H4 (cell line): ENCODE measurements at regions not wholly inside any gene's neighbourhood (a gene's known extent, or its start where the extent isn't known, plus 50 kb on each side); places are given as distances from the start of the nearest gene placed in this dataset.
"Not testable (repeated sequence)": the region's sequence is repeated elsewhere in the genome, so short reads cannot be mapped to it uniquely, and the experiment has no call there.

Source experiments
- DNase-seq: peaks from one replicate; pipeline ENCODE4 v3.0.0-alpha.2; 2015; ENCODE audit warnings: low spot score

DNA sequence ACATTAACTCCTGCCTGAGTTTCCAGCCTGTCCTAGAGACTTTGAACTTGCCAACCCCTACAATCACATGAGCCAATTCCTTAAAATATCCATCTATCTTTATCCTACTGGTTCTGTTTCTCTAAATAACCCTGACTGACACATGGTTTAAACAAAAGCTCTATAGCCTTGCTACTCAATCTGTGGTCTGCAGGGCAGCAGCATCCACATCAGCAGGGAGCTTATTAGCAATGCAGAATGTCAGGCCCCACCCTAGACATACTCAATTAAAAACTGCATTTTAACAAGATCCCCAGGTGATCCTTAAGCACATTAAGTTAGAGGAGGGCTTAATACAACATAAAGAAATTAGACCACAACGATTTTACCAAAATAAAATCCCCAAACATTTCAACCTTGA is 108.3 kb upstream of the CPSF6 start:
- DNase-seq = no peak

DNA sequence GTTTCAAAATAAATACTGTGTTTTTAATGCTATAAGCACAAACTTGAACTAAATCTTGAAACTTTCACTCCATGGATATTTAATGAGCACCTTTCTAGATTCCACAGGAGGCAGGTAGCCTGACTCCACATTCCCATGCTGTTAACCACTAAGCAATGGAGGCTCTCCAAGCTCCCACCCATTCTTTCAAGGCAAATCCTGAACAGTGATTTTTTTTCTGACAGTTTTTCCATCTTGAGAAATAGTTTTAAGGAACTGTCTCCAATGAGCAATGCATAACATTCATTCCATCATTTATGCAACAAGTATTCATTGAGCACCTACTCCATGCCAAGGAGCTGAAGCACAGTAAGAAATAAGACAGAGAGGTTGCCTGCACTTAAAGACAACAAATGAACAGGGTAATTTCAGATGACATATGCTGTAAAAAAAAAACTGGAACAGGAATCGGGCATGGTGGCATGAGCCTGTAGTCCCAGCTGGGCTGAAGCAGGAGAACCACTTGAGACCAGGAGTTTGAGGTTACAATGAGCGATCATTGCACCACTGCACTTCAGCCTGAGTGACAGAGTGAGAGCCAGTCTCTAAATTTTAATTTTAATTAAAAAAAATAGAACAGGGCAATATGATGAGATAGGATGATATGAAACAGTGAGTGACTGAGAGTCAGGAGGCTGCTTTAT is 102.3 kb upstream of the CPSF6 start:
- no peak for DNase-seq

DNA sequence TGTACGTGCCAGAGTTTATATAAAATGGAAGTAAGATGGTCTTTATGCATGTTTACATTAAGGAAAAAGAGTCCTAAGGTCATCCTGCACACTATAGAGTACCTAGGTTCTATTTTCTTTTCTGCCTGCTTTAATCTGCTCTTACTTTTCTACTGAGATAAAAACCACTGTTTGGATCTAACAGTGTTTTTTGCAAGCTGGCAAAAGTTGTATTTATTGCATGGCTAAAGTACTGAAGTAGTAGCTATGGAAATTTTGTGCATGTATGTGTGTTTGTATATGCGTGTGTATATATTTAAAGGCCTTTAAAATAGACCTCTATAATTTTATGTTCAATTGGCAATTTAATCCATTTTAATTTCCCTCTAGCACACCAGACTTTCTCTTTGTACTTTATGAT is 98.3 kb upstream of the CPSF6 start:
- DNase-seq = no peak

DNA sequence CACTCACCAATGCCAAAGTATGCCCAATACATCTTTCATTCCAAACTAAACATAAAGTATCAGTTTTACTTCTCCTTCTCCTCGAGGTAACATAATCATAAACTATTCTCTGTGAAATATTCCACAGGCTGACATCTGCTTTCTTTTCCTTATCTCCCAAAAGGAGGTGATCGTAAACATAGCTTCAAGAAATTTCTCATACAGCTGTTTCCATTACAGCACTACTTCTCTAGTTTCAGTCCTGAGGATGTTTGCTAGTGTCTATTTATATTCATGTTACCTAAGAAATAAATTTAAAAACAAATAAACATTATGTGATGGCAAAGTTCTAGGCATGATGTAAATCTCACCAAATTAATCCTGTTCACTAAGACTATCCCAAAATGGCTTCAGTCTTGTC is 90.1 kb upstream of the CPSF6 start:
- no peak for DNase-seq

DNA sequence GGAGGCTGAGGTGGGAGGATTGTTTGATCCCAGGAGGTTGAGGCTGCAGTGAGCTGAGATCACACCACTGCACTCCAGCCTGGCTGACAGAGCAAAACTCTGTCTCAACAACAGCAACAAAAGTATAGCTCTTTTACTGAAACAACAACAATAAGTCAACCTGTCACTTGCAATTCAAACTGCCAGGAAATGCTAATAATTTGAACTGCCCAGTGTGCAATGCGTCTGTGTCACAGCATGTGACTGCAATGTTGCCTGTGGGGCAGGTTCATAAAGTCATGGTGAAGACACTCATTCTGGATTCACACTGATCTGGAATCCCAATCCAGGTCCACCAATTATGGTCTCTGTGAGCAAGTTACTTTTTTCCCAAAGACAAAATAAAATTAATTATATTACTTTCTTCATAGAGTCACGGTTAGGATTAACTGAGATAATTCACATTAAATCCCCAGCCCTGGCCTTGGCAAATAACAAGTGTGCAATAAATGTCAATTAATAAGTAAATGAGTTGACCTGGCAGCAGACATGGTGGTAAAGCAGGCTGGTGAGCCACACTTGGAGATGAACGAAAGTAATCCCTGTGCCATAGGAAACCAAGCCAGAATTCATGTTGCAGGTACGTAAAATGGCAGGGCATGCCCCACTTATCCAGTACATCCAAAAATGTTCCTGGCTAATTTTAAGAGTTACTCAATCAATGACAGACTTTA is 89.1 kb upstream of the CPSF6 start:
- no peak for DNase-seq

DNA sequence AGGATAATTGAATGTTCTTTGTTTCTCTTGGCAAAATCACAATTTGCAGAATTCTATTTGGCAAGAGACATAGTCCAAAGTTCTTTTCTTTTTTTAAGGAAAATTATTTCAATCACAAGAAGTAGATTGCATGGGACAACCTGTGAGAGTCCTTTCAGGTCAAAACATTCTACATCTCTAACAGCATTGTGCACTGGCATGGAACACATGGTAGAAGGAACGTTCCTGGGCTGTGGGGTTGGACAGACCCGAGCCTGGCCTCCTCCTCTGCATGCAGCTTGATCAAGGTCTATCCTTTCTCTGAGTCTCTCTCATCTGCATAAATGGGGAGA is 88.6 kb upstream of the CPSF6 start:
- no peak for DNase-seq

DNA sequence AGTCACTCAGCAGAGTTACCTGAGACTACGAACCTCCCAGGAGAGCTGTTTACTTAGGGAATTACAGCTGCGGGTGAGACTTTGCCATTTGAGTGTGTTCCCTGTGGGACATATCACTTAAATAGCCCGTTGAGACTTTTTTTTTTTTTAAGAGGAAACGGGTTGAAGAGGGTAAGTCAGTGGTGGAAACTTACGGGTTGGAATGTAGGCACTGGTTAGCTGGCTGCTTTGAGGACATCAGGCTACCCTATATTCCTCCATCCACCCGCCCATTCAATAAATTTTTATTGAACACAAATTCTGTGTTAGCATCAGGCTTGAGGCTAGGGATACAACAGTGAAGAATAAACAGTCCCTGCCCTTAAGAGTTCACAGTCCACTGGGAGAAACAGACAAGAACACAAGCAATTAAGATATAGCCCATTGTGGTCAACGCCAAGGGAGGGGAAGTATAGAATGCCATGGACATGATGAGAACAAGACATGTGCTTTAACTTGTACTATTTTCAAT is 88.1 kb upstream of the CPSF6 start:
- no peak for DNase-seq

DNA sequence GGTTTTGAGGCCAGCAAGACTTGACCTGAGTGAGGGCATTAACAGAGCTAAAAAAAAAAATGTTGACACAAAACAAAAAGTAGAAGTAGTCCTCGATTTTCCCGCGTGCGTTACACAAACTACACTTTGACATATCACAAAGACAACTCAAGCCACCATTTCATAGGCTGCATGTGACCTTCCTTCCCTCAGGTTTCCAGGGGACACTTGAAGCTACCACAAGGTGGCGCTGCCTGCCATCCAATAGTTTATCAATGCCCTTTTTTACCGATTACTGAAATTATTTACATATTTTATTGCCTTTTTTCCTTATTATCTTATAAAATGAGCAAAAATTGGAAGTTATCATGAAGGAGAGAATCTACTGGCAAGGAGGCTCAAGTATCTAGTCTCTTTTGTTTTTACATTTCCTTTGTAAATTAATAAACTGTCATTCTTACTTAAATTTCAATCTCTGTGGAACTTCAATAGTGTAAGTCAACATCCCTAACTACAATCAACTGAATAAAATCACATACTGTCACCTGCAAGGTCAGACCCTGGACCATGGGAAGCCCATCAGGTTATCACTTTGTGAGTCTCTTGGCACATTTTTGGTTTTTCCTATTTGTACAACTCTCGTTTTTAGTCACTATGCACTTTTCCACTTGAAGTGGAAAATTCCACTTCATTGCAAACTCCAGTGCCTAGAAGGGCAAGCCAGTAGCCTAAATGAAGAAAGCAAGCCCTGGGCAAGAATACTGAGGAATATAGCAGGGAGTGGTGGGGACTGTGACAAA is 84.6 kb upstream of the CPSF6 start:
- peak; percentile 46 for DNase-seq

DNA sequence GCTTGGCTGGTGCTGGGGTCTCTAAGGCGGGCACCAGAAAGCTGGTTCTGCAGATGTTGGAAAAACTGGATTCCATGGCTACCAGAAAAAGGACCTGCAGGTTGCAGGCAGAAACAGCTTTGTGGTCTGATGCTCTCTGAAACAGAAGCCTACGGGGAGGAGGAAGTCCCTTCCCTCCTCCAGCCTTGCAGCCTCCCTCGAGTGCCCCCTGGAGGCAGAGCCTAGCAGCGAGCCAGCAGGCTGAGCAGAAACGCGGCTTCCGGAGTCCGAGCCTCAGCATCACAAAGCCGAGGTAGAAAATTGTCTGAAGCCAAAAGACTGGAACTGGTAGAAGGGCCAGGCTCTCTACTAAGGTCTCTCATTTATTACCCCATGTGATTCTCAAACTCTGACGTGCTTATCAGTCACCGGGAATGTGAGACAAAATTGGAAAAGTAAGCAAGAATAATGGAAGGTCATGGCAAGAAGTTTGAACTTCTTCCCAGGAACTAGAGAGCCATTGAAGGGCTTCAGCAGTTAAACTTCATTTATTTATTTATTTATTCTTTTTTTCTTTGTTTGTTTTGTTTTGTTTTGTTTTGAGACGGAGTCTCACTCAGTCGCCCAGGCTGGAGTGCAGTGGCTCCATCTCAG is 82.2 kb upstream of the CPSF6 start:
- DNase-seq = peak; percentile 82

DNA sequence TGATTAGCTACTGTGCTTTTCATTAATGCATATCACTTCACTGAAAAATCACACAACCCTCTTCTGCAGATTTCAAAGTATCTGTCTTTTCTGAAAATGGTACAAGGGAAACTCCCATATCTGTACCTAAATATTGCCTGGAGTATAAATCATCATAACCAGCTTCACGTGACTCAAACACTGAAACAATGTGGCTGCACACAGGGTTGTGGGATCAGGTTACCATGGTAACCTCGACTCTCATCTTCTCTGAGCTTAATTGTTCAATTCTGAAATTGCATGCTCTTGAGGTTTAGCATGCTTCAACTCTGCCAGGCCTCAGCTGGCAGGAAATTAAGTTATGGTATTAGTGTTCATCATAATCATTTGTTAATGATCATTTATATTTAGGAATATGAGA is 77.5 kb upstream of the CPSF6 start:
- DNase-seq = no peak

DNA sequence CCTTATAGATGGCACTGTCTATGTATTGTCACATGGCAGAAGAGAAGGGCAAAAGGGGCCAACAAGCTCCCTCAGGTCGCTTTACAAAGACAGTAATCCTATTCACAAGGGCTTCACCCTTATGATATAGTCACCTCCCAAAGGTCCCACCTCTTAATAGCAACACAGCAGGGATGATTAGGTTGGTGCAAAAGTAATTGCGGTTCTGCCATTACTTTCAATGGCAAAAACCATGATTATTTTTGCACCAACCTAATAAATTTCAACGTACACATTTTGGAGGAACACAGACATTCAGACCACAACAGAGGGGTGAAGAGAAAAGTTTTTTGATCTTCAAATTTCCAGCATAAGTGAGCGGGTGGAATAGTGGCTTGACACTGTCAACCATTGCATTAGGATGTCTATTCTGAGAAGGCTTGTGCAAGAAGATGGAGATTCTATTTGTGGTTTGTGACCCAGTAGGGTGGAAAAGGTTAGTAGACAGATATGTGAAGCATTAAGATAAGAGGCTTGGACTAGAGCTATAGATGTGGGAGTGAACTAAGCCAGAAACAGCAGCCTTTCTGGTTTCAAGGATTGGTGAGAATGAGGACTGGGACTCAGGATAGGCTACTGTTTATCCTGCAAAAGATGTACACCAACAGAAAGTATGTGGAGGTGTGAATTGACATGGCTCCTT is 75.5 kb upstream of the CPSF6 start:
- no peak for DNase-seq

DNA sequence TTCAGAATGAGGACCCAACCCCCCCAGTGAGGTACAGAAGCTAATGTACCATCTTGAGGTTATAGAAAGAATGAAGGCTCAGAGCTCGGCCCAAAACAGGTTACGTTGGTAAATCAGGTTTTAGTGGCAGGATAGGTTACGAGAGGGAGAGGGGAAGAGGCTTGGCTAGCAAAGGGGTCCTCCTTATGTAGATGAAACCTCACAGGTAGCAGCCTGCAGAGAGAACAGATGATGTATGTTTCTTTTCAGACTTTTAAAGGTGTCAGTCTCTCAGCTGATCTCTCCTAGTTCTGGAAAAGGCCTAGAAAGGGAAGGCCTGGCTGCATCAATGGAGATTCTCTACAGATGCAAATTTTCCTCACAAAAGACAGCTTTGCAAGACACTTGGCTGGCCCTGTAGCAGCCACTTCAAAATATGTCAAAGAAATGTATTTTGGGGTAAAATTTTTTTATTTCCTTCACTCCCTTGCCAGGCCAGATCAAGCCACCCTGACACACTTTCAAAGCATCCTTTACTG is 71.7 kb upstream of the CPSF6 start:
- DNase-seq = no peak

DNA sequence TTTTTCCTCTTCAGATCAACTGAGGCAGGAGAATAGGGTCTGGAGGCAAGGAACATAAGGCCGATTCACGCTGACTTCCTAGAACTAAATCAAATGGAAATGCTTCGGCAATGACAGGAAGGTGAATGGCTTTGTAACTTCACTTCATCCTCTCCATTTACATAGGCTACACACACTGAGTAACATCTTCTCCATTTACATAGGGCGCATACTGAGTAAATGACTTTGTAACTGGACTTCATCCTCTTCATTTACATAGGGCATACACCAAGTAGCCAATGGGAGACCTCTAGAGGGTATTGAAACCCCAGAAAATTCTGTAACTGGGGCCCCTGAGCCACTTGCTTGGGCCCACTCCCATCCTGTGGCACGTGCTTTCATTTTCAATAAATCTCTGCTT is 71.0 kb upstream of the CPSF6 start:
- no peak for DNase-seq

DNA sequence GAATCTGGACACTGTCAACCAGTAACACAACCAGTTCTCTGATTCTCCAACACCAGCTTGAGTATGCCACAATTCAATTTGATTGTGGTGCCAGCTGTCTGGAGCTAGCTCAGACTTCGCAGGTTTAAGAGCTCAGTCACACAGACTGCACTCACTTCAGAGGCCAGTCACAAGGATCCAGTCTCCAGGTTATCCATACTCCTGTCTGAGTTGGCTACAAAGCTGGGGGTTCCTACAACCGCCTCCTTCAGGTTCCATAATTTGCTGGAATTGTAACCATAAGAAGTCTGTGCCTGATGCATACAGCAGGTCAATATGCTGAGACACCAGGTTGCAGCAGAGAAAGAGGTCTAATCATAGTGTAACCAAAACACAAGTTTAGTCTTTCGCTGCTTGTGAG is 70.5 kb upstream of the CPSF6 start:
- no peak for DNase-seq

DNA sequence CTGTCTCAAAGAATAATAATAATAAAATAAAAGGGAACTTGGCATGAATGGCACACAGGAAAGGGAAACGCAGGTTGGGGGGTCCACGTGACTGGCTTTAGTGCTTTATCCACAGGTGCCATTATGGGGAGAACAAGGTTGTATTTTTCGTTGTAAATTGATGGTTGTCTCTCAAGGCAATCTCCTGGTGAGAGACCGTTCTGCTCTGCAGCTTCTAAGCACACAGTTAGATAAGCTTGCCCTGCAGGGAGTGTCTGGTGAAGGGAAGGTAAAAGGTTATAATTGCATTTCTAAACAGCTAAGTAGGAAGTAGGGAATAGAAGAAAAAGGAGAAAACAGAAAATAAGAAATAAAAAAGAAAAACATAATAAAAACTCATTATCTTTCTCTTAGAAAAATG is 69.1 kb upstream of the CPSF6 start:
- DNase-seq = no peak

DNA sequence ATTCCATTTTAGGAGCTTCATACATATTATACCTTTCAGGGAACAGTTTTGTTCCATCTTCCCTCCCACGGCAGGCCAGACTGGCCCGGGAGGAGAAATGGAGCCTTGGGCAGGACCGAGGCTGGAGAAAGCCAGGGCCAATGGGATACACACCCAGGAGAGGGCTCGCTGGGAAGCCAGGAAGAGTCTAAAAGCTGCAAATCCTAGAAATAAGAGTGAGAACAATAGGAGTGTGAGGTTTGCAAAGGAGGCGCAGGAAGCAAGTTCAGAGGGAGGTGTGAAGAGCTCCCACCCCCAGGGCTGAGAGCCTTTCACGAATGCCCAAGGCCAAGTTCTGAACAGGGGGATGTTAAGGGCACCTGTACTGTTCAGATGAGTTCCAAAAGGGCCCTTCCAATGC is 67.5 kb upstream of the CPSF6 start:
- DNase-seq = no peak

DNA sequence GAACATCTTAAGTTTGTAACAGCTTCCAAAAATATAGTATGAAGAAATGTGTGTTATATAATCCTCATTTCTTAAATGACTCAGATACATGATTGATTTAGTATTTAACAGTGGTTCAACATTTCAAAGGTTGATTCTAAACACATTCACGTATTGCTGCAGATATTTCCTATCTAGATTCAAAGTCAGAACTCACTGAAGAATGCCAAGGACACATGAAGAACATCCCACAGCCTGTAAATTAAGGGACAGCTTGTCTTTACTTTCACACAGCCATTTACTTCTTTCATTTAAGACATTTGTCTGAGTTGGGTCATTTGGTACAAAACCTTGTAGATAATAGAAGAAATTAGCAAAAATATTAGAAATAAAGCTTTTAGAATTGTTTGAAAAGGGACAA is 66.9 kb upstream of the CPSF6 start:
- DNase-seq = no peak

DNA sequence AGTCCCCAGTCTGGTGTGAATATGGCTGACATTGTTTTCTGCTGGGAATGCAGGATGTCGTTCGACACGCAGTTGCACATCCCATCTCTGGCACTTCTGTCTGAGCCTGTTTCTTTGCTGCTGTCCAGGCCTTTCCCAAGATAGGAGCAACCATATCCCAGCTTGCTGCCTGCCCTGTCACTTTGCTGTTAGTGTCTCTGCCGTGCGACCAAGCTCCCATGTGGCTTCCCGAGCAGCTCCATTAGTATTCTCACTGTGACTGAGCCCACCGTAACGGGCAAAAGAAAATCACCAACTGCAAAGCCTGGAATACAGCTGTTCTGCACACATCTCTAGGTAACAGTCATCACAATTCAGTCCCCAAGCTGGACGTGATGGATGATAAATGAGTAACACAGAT is 66.0 kb upstream of the CPSF6 start:
- DNase-seq = no peak

DNA sequence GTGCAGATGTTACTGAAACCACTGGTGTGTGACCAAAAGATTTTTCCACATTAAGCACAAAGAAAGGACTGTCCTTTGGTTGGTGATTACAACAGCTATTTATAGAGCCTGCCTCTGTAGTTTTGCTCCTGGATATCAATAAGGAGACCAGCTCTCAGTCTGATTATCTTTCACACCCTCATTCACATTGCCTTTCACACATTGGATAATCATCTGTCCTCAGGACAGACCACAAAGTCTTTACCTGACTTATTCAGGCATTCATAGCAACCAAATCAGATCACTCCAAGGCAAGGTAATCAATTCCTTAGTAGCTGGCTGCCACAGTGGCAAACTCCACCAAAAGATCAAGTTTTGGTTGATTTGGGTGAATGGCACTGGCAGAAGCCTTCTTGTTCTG is 59.6 kb upstream of the CPSF6 start:
- no peak for DNase-seq

DNA sequence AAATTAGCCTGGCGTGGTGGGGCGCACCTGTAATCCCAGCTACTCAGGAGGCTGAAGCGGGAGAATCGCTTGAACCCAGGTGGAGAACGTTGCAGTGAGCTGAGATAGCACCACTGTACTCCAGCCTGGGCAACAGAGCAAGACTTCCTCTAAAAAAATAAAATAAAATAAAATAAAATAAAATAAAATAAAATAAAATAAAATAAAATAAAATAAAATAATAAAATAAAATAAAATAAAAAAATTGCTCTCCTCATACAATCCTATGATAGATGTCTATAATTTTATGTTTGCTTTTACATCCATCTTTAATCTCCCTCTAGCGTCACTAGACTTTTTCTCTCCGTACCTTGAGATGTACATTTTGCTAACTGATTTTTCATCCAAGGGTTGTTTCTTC is 51.8 kb upstream of the CPSF6 start:
- not testable (repeated sequence) for DNase-seq

DNA sequence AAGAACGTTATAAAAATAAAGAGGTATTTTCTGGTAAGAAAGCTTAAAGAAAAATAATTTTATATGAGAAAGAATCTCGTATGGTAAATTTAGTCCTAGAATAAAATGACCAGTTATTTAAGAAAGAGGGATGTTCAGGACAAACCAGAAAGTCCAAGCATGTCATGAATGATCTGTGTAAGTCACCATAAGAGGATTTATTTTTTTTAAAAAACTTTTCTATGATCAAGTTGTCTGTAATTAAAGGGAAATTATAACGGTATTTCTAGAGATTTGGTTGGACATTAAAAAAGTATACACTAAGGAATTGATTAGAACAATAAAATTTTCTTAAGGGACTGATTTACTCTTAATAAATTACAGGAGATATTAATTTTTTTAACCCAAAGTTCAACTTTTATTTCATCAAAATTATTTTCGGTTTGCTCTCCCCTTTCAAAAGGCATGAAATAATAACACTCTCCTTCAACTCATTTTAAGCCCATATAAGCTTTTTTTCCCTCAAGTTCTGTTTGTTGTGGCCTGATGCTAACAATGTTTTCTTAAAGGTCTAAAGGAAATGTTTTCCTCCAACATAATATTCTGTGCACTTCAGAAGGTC is 49.9 kb upstream of the CPSF6 start:
- no peak for DNase-seq
